UCSD-AML1 (cell line): ENCODE measurements at regions not wholly inside any gene's neighbourhood (a gene's known extent, or its start where the extent isn't known, plus 50 kb on each side); places are given as distances from the start of the nearest gene placed in this dataset.

Experiments used
- DNase-seq: peaks from one replicate; lab custom pipeline; 2025; ENCODE audit not compliant: unreplicated experiment; lab: John Stamatoyannopoulos, UW

DNA sequence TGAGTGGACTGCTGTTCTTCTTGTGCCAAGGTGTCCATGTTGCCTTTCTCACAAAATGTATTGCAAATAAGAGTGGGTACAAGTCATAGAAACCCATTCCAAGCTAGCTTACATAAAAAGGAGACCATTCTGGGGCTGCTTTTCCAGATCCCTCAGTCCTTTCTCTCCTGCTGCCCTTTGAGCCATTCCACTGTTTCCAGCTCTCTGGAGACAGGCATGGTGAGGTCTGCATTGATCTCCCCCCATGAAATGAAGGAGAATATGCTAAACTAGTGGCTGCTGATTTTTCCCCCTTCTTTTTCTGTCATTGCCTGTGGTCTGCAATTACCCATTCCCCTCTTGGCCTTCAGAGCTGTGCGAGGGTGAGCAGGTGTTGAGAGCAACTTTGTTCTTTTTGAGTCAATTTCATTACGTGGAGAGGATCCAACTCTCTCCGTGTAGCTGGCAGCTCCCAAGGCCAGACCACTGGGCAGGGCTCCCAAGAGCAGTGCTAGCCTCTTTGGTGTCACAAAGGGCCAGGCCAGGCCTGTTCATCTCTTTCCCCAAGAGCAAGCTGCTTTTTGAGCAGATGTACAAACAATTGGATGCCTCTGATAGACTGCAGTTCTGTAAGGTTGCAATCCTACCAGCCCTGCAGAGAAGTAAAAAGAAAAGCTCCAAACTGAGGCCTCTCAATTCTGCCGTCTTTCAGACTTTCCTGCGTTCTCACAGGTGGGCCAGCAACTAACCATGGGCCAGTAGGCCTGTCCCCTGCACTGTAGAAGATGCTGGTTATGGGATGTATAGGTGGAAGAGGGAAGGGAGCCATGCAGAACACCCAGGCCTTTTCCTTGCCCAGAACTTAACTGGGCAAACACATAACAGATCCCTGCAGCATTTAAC is 96.1 kb upstream of the ARMC2 start:
- DNase-seq = no peak

DNA sequence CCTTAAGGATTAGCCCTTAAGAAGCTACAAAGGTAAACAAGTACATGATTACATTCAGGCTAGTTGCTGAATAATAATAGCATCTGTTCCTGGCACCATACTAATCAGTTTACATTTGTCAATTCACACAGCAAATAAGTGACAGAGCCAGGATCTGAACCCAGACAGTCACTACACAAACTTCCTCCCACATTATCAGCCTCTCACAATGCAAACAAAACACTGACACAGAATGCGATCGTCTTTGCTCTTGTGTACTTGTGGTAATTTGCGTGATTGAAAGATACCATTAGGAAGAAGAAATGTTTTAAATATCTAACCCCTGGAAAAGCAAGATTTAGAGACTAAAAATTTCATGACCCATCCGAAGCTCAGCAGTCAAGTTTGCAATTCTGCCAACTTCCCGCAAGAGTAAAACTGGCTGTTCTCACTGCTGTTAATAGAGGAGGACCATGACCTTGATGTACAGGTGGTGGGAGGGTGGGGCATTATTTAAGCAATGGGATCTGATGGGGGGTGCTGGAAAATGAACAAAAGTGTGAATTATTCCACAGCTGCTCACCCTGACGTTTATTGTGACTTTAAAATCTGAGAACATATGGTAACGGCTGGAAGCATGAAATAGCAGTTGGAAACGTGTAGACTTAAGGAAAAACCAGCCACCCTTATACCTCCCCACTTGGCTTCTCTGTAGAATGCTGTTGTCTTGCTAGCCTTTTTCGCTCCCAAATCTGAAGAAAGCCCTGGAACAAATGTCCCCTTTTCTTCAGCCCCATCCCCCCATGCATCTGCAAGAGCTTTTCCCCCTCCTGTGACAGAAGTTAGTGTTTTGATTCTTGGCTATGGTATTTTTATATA is 95.3 kb upstream of the ARMC2 start:
- DNase-seq = no peak

DNA sequence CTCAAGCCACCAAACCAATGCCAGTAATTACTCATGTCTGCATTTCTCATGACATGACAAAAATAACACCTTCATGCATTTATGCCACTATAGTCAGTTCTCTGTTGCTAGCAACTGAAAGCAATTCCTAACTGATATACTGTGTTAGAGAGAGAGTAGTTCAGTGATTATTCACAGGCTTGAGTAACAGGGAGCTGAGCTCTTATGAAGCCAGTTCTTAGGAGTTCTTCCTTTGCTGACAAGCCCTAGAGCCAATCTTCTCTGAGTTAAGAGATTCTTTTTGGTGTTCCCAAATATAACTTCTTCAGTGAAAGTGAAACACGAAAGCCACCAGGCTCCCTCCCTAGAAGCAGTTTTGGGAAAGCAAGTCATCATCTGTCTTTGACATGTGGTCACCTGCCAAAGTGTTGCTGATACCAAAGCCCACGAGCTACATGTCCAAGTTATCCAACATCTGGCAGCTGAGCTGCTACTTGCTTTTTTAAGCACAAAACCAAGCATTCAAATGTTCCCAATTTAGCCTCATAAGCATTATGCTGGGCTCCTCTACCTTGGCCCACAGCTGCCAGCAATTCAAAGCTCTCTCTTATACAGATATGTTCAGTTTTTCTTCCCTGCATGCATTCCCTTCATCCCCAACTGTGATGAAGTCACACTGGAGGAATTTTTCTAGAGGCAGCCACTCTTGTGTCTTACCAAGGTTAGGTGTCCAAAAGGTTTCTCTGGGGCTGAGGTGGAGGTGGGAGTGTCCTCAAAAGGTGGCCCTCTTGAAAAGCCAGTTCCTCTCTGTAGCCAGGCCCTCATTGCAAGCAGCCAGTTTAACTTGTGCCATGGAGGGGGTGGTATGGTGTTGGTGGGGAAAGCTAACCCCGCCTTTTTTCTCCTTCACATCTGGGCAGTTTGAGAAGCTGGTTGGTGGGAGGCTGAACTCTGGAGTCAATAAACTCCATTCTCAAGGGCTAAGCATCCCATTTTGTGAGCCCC is 92.7 kb upstream of the ARMC2 start:
- no peak for DNase-seq

DNA sequence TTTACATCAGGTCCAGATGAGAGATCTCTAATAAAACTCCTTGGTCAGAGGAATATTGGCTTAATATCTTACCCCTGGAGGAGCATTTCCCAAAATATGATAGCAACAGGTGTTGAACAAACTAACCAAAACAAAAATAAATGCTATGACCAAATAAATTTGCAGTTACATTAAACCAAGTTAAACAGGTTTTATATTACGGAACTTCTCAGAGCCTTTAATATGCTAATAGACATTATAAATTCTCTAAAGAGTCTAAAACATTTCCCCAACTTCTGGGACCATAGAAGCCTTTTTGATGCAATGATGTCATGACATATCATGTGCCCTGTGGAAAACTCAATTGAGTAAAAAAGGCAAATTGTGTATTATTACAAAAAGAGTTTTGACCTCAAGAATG is 90.9 kb upstream of the ARMC2 start:
- DNase-seq = no peak

DNA sequence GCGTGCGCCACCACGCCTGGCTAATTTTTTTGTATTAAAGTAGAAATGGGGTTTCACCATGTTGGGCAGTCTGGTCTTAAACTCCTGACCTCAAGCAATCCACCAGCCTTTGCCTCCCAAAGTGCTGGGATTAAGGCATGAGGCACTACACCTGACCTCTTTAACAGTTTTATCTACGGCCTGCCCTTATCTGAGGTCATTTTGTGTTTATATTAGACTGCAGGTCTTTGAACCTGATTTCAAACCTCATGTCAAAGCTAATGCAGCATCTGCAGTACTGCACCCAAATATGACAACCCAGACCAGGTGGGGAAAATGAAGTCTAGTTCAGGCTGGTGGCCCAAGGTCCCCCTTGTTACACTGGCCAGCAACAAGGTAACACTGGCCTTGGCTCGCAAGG is 89.3 kb upstream of the ARMC2 start:
- DNase-seq = no peak

DNA sequence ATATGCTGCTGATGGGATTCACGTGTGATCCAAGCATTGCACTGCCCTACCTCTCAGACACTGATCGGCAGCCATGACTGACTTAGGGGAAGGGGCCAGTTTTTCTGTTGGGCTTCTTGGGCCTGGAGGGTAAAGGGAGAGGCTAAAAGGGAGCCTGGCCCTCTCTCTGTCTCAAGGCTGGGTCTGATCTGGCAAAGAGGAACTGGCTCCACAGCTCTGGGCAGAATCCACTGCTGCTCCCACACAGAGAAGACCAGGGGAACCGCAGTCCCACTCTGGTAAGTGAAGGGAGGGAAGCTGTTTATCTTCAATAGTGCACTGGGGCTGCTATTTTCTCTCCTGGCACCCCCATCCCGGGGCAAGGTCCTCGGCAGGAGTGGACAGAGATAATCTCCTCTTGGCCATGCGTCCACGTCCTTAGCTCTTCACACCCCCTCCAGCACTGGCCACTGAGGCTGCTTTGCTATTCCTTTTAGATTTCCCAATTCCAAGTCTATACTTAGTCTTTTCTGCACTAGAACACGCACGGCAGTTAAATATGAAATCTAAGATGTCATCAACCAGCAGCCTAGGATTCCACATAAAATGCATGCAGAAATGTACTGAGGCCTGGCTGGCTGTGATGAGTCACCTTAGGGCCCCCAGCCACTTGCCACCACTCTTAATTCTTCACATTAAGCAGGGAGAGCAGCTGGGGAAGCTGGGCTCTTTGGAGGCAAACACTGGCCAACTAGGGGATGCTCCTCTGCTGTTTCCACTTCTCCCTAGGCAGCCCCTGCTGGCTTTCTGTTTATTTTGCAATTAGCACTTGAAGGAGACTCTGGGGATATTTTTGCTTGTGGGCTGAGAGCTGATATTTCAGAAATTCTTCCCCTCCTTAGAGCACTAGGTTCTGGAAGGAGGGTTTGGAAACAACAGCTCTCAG is 87.8 kb upstream of the ARMC2 start:
- peak; percentile 36 for DNase-seq

DNA sequence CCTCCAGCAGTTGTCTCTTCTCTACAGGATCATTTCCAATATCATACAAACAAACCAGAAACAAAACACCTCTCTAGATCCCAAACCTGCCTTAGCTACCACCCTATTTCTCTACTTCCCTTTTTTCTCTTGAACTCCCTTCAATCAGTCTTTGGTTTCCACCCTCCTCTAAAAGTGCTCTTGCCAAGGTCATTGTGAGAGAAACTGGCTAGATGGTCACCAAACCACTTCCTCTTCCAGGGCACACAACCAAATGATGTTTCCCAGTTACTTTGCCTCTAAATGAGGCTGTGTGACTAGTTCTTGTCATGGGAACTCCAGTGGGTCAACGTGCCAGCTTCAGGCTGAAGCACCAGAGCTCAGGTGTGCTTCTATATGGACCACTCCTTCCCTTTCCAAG is 85.8 kb upstream of the ARMC2 start:
- DNase-seq = peak; percentile 32

DNA sequence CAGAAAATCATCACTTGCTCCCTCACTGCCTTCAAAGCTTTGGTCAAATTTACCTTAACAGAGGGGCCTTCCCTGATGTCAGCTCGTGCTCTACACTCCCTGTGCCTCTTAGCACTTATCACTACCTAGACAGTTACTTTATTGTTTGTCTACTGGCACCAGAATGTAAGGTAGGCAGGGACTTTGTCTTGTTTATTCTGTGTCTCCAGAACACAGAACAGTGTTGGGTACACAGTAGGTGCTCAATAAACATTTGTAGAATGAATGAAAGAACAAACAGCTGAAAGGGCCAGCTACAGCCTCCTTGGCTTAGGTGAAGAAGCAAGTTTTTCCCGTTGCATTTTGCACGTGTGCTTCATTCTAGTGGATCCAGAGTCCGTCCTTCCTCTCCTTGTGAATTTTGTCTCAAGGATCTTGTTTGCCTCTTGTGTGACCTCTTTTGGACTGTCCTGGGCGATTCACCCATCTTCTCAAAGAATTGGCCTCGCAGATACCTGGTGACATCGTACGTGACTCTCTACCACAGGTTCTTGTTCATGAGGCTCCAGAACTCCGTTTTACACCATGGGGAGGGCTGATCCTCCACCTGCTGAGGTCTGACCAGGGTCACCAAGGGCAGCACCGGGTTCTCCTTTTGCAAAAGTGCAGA is 84.2 kb upstream of the ARMC2 start:
- no peak for DNase-seq

DNA sequence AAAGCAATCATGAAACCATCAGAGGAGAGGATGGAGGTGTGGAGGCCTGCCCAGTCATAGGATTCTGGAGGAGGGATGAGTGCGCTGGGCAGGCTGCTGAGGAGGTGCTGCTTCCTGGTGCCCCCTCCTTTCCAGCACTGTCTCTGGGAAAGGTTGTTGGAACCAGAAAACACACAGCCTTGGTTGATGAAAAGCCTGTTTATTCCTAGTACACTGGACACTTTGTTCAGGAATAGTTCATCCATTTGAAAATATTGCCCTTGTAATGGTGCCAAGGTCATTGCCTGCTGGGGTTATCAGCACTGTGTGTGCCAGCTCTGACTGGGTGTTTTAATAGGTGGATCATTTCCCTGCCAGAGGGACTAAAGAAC is 83.7 kb upstream of the ARMC2 start:
- DNase-seq = no peak

DNA sequence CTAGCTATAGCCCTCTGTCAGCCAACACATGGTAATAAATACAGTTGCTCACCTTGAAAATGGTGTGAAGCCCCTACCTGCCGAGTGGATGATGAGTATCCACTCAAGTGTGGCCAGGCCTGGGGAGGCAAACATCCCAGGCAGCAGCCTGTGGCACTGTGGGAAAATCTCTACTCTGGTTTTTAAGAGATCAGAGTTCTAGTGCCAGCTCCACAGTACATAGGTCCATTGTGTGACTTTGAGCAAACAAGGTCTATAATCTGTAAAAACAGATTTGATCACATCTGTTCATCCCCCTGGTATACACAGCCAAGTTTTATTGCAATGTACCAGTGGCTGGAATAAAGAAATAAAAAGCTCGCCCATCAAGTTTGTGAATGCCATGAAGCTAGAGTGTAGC is 82.7 kb upstream of the ARMC2 start:
- DNase-seq = no peak

DNA sequence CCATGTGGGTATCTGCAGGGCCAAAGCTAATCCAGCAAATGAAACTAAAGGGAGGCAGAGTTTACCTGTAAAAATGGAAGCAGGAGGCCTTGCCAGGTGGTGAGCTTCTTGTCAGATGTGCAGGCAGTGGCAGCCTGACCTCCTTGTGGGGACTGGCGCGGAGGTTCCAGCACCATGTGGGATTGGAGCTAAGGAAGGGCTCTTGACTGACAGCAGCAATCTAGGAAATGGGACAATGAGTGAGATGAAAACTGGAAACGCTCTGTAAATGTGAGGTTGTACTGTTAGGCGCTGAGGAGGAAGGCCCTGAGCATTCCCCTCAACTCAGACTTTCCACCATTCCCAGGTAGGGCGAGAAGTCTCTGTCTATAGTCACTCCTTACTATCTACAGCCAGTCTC is 81.8 kb upstream of the ARMC2 start:
- DNase-seq = no peak

DNA sequence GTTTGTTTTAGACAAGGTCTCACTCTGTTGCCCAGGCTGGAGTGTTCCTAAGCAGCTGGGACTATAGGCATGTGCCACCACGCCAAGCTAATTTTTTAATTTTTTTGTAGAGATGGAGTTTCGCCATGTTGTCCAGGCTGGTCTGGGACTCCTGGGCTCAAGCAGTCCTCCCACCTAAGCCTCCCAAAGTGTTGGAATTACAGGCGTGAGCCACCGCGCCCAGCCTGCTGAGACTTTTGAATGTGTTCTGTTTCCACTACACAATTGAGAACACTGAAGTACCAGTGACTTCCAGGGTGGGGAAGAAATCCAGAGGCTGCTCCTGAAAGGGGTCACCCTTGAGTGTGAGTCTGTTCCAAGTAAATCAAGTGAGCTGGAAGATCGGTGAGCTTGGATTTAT is 81.3 kb upstream of the ARMC2 start:
- no peak for DNase-seq

DNA sequence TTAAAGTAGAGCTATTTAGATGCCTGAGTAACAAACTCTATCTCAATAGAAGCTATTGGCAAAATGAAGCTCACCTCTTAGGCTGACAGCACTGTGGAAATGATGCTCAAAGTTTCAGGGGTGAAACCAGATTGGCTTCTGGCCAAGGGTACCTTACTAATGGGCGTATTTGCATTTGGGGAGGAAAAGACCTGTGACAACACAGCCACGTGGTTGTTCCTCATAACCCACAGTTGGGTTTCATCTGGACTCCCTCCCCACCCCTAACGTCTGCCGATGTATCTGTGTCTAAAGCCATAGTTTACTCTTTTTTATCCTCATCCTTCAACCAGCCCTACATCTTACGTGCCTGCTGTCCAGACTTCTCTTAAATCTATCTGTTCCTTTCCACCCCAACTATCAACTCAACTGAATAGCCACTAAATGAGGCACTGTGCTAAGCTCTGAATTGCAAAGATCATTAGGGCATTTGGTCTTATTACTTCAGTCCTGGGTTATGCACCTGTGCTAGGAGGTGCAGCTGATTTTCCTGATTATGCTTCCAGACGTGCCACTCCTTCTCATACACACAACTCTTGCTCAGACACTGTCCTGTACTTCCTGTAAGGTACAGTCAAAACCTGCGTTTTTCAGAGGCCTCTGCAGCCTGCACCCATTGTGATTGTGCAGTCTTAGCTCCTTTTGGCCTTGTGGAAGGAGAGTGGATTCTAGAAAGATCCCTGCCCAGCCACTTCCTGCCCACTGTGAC is 80.6 kb upstream of the ARMC2 start:
- no peak for DNase-seq

DNA sequence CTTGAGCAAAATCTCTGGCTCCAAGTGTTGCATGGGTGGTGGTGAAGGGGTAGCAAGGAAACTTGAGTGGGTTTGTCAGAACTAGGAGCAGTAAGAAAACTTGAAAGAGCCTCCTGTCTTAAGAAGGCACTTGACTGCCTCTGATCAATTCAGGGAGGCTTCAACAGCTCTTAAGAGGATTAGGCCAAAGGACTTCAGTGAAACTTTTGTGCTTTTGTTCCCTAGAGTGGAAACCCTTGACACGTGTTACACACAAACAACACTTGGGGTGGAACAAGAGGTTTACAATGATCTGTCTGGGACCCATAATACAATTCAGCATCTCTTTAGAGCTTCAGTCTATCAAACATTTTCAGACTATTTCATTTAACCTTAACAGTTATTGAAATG is 80.1 kb upstream of the ARMC2 start:
- no peak for DNase-seq

DNA sequence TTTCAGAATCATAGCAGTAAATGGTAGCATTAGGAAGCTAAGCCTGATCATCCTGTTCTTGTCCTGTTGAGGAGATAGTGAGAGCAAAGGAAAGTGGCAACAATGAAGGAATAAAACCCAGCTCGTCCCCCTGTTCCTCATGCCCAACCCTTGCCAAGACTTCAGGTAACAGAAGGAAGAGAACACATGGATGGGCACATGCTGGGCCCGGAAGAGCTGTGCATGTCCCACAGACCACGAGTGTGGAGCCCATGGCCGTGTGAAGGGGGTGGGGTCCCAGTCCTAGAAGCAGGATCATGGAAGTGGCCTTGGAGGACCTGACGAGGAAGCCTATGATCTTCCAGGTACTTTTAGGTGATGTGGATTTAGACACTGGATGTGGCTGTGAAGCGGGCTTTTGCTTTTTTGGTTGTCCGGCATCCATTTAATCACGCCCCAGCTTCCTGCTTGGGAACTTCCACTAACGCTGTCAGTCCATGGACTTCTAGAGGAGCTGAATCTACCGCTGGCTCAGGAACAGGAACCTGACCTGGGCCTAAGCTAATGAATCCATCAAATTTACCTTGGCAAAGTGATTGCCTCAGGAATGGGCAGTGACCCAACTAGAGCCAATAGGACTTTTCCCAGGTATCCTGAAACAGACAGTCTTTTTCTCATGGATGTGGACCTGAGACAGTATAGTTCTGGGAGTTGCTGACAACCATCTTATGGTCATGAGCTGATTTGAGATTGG is 79.3 kb upstream of the ARMC2 start:
- DNase-seq = no peak

DNA sequence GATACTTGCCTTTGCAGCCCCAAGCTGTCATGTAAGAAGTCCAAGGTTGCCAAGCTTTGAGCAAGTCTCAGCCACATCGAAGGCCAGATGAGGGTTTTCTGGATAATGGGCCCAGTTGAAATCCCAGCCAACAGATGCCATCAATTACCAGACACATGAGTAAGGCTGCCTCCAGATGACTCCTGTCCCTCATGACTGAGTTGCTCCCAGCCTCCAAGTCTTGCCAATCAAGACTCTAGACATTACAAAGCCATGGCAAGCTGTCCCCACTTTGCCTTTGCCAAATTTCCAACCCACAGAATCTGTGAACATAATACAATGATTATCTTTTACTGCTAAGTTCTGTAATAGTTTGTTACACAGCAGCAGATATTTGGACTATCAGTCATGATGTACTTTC is 76.8 kb upstream of the ARMC2 start:
- no peak for DNase-seq

DNA sequence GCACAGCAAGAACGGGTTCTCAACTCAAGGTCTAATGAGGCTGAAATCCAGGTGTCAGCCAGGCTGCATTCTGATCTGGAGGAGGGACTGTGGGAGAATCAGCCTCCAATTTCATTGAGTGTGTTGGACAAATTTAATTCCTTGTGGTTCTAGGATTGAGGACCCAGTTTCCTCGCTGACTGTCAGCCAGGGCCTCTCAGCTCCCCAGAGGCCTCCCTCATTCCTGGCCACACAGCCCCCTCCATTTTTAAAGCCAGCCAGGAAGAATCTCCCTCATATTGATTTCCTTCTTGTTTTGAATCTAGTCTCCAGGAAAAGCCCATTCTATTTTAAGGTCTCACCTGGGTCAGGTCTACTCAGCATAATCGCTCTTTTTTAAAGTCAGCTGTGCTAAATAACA is 73.7 kb upstream of the ARMC2 start:
- DNase-seq = no peak

DNA sequence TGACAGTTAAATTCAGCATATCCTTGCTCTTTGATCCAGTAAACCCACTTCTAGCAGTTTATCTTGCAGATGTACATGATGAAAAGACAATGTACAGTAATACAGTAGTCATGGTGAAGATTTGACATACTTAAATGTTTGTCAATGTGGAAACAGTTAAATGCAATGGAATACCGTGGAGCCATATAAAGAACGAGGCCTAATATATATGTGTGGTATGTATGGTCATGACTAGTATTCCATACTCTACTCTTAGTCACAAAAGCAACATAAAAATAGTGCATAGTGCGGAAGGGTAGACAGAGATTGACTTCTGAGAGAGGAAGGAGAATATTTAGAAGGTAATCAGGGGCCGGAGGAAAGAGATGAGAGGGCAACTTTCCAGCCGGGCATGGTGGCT is 70.7 kb upstream of the ARMC2 start:
- DNase-seq = no peak
